GM23248 (cell line): ENCODE measurements at regions not wholly inside any gene's neighbourhood (a gene's known extent, or its start where the extent isn't known, plus 50 kb on each side); places are given as distances from the start of the nearest gene placed in this dataset.

Experiments
- EZH2 ChIP-seq: fragments of 200-600 bp; sonication (generic); IDR thresholded peaks from 2 replicates; pipeline ENCODE4 v1.6.1; 2018; ENCODE audit warnings: antibody characterized with exemption, mild to moderate bottlenecking; ENCODE audit not compliant: insufficient read depth, poor library complexity, severe bottlenecking
- EZH2phosphoT487 ChIP-seq: fragments of 200-600 bp; sonication (generic); IDR thresholded peaks from 2 replicates; pipeline ENCODE4 v1.6.1; 2018; ENCODE audit warnings: antibody characterized with exemption, moderate library complexity, mild to moderate bottlenecking, low read depth; ENCODE audit not compliant: insufficient read depth

DNA sequence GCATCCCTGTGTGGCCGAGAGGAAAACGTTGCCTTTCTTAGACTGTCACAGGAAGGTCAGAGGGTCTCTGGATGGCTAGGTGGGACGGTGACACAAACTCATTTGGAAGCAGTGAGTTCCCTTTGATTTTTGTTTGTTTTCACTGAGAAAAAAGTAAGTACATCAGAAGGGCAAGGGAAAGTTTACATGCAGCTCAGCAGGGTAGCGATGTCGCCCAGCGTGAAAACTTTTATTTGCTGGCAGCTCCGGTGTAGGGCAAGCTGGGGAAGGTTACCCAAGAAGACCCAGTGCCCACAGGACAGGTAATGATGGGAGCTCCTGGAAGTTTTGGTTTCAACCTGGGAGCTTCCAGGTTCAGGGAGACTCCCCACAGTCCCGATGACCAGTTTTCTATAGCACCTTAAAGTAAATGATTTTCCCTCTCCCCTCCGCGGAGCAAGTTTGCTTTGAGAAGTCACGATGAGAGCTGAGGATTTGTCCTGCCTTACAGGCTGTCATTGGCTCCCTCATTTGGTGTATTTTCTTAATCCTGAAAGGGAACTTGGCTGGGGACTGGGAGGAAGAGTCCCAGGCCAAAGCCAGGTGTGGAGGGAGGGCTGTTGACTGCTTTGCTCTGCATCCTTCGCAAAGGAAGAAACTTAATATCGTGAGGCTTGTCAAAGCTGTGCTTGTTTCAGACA is 64.7 kb upstream of the ESRRB start:
- TF ChIP-seq EZH2phosphoT487 = no peak
- no peak for TF ChIP-seq EZH2
